ENCODE measurements at regions not wholly inside any gene's neighbourhood (a gene's known extent, or its start where the extent isn't known, plus 50 kb on each side); places are given as distances from the start of the nearest gene placed in this dataset.

- TF ChIP-seq, protein P1, sequence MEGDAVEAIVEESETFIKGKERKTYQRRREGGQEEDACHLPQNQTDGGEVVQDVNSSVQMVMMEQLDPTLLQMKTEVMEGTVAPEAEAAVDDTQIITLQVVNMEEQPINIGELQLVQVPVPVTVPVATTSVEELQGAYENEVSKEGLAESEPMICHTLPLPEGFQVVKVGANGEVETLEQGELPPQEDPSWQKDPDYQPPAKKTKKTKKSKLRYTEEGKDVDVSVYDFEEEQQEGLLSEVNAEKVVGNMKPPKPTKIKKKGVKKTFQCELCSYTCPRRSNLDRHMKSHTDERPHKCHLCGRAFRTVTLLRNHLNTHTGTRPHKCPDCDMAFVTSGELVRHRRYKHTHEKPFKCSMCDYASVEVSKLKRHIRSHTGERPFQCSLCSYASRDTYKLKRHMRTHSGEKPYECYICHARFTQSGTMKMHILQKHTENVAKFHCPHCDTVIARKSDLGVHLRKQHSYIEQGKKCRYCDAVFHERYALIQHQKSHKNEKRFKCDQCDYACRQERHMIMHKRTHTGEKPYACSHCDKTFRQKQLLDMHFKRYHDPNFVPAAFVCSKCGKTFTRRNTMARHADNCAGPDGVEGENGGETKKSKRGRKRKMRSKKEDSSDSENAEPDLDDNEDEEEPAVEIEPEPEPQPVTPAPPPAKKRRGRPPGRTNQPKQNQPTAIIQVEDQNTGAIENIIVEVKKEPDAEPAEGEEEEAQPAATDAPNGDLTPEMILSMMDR (IDR thresholded peaks at IDR 0.05): no peak
- TF ChIP-seq POLR2AphosphoS5 (IDR thresholded peaks at IDR 0.05): no peak
These were observed 122.6 kb upstream of the IRX4 start for GRCh38 chr5:2005101-2006041.
